ENCODE measurements at regions not wholly inside any gene's neighbourhood (a gene's known extent, or its start where the extent isn't known, plus 50 kb on each side); places are given as distances from the start of the nearest gene placed in this dataset.

- peak; percentile 0 for DNase-seq (ENCODE audit: low read depth, low spot score)
- CTCF ChIA-PET = no interaction called here
- POLR2A ChIA-PET = no interaction called here
- no peak for TF ChIP-seq CTCF (IDR thresholded peaks at IDR 0.05; ENCODE audit: insufficient read depth, low read length, missing control alignments)
- H3K4me3 ChIP-seq (ENCODE audit: low read depth, low read length) = no peak overlapping the region
Measured at GRCh38 chr10:111551001-111551400, 474.2 kb downstream of the ADRA2A start.

GRCh38 chr10:111556666-111557065 lies 479.8 kb downstream of the ADRA2A start:
- POLR2A ChIA-PET = no interaction called here
- no peak for TF ChIP-seq CTCF (IDR thresholded peaks at IDR 0.05; ENCODE audit: insufficient read depth, low read length, missing control alignments)
- no peak for DNase-seq (ENCODE audit: low read depth, low spot score)

GRCh38 chr10:111558211-111558610 lies 481.4 kb downstream of the ADRA2A start:
- ChIA-PET CTCF (no interaction called here), POLR2A (no interaction called here)
- no peak for TF ChIP-seq CTCF (IDR thresholded peaks at IDR 0.05; ENCODE audit: insufficient read depth, low read length, missing control alignments)
- H3K4me3 ChIP-seq (ENCODE audit: low read depth, low read length) = no peak overlapping the region
- DNase-seq (ENCODE audit: low read depth, low spot score) = no peak

More at GRCh38 chr10:111556666-111557065, 479.8 kb downstream of the ADRA2A start:
- H3K4me3 ChIP-seq (ENCODE audit: low read depth, low read length) = no peak overlapping the region
- CTCF ChIA-PET = no interaction called here

DNA sequence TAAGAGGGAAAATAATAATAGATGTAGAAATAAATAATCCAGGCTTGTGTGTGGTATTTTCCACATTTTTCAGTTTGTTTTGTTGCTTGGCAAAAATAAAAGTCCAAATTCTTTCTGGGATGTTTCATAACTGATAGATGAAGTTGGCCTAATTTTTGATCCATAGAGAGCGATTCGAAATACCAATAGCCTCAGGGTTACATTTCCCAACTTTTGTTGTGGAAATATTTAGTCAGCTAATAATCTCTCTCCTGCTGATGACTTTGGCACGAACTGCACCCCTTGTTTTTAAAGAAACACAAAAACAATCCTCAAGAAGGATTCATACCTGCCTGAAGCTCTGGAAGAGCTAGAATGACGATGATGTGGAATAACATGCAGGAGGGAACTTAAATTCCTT lies 483.2 kb downstream of the ADRA2A start:
- H3K4me3 ChIP-seq (ENCODE audit: low read depth, low read length) = no peak overlapping the region
- ChIA-PET POLR2A (no interaction called here), CTCF (no interaction called here)
- DNase-seq (ENCODE audit: low read depth, low spot score) = no peak
- TF ChIP-seq CTCF (IDR thresholded peaks at IDR 0.05; ENCODE audit: insufficient read depth, low read length, missing control alignments) = no peak

DNA sequence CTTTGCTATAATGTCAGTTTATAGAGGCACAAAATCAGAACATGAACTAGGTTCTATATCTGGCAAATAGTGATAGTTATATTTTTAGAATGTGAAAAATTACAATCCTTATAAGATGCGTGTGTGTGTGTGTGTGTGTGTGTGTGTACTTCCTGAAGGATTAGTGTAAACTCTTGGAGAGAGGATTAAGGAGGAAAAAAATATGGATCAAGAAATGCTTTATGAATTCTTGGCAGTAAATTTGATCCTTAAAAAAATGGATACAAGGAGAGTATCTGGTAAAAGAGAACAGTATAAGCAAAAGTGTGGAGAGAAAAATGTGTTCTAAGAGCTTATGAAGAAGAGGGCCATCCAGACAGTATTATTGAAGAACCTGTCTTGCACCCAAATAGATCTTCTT lies 484.3 kb downstream of the ADRA2A start:
- POLR2A ChIA-PET = no interaction called here
- no peak for TF ChIP-seq CTCF (IDR thresholded peaks at IDR 0.05; ENCODE audit: insufficient read depth, low read length, missing control alignments)
- DNase-seq (ENCODE audit: low read depth, low spot score) = no peak
- H3K4me3 ChIP-seq (ENCODE audit: low read depth, low read length) = no peak overlapping the region
- CTCF ChIA-PET = no interaction called here

DNA sequence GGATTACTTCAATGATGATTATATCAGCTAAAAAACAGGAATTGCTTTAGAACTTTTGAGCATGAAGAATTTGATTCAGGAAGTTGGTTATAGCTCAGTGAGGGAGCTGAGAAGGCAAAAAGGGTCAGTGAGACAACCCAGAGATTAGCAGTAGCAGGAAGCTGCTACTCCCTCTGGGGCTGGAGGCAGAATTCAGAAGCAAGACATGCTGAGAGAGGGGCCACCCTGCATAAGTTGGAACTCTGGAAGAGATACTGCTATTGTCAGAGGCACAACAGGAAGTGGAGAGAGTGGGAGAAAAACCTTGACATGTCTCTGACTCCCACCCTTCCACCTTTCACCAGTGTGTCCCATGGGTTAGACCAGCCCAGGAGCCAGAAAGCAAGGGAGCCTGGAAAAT lies 488.7 kb downstream of the ADRA2A start:
- ChIA-PET CTCF (no interaction called here), POLR2A (no interaction called here)
- H3K4me3 ChIP-seq (ENCODE audit: low read depth, low read length) = no peak overlapping the region
- DNase-seq (ENCODE audit: low read depth, low spot score) = no peak
- TF ChIP-seq CTCF (IDR thresholded peaks at IDR 0.05; ENCODE audit: insufficient read depth, low read length, missing control alignments) = no peak

Measured in AG04449 (cell line).